ENCODE measurements at regions not wholly inside any gene's neighbourhood (a gene's known extent, or its start where the extent isn't known, plus 50 kb on each side); places are given as distances from the start of the nearest gene placed in this dataset.

GRCh38 chrX:69020316-69020715 is 144.9 kb downstream of the PJA1 start:
- H3K4me1 ChIP-seq = peaks cover 5% of the 10 kb centered on the region
- intact Hi-C loops (cut with DNase I) = no loop called here
- no peaks in the 10 kb centered on the region for H3K36me3 ChIP-seq
- no peak overlapping the region for H3K4me3 ChIP-seq
- no peaks in the 10 kb centered on the region for H3K9me3 ChIP-seq
- no peak overlapping the region for H3K27ac ChIP-seq
- TF ChIP-seq CTCF (IDR thresholded peaks at IDR 0.05) = no peak
- no peak for TF ChIP-seq POLR2A (IDR thresholded peaks at IDR 0.05)
- TF ChIP-seq POLR2AphosphoS5 (IDR thresholded peaks at IDR 0.05; ENCODE audit: insufficient read depth in 1 of 2, low read depth in 1 of 2) = no peak
- no peaks in the 10 kb centered on the region for H3K27me3 ChIP-seq
- DNase-seq (ENCODE audit: extremely low spot score in 2 of 2) = peak; percentile 60 to 77

DNA sequence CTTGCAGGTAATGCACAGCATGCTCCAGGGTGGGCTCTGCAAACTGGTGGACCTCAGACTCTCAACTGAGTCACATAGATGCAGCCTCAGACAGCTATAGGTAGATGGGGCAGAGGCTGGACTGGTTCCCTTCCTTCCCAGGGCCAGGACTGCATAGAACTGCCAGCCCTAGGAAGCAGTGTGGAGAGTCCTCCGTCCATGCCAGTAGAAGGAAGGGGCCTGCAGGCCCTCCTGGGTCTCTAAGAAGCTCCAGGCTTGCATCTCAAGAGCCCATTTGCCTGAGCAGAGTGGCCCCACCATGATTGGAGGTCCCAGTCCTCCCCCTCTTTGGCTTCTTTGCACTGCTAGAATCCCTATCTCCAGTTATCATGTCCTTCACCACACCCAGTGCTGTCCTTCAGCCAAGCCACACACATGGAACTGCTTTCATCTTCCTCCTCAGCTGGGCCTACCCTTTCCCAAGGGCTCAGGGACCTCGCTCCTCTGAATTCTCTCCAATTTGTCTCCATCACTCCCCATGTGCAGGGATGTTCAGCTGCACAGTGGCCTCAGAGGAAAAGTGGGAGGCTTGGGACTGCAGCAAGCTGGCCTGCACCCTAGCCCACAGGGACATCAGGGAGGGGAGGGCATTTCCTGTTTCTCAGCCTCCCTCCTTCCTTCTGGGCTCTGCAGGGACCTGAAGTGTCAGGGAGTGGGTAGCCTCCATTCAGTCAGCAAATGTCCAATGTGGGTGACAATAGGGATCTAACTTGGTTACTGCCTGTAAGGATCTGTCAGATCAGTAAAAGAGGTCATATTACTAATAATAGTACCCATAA is 146.0 kb downstream of the PJA1 start:
- Histone ChIP-seq H3K9me3 (no peaks in the 10 kb centered on the region), H3K27ac (no peak overlapping the region), H3K4me1 (peaks cover 15% of the 10 kb centered on the region), H3K36me3 (no peaks in the 10 kb centered on the region), H3K27me3 (no peaks in the 10 kb centered on the region), H3K4me3 (no peak overlapping the region)
- intact Hi-C loops (cut with DNase I) = no loop called here
- DNase-seq (ENCODE audit: extremely low spot score in 2 of 2) = peak; percentile 74 to 78
- TF ChIP-seq CTCF (IDR thresholded peaks at IDR 0.05) (no peak), POLR2A (IDR thresholded peaks at IDR 0.05) (no peak), POLR2AphosphoS5 (IDR thresholded peaks at IDR 0.05; ENCODE audit: insufficient read depth in 1 of 2, low read depth in 1 of 2) (no peak)

DNA sequence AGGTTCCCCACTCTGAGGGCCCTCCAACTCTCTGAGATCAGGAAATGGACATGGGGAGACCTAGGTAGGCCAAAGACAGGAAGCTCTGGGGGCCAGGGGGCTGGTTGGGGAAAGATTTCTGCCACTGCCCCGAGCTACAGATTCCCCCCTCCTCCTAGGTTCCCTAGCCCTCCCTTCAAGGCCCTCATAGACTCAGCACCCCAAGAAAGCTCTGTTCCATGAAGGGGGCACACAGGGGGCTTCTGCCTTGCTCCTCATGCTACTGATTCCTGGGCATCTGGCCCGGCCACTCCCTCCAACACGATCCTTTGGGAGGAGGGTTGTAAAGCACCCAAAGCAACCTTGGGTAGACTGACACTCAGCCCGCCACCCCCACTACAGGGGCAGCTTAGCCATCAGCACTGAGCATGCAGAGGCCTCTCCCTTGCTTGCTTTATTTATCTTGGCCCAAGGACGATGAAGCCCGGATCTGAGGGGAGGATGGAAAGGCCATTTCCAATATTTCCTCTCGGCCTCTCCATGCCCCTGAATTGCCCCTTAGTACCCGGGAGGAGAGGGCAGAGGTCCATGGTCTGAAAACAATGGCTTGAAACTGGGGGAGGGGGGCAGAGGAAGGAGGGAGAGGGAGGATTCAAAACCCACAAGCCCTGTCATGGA is 146.7 kb downstream of the PJA1 start:
- Histone ChIP-seq H3K9me3 (no peaks in the 10 kb centered on the region), H3K4me3 (no peak overlapping the region), H3K4me1 (peaks cover 16% of the 10 kb centered on the region), H3K36me3 (no peaks in the 10 kb centered on the region), H3K27ac (no peak overlapping the region), H3K27me3 (no peaks in the 10 kb centered on the region)
- TF ChIP-seq POLR2A (IDR thresholded peaks at IDR 0.05) (no peak), POLR2AphosphoS5 (IDR thresholded peaks at IDR 0.05; ENCODE audit: insufficient read depth in 1 of 2, low read depth in 1 of 2) (no peak), CTCF (IDR thresholded peaks at IDR 0.05) (no peak)
- intact Hi-C loops (cut with DNase I) = no loop called here
- DNase-seq (ENCODE audit: extremely low spot score in 2 of 2) = peak; percentile 60 to 70

DNA sequence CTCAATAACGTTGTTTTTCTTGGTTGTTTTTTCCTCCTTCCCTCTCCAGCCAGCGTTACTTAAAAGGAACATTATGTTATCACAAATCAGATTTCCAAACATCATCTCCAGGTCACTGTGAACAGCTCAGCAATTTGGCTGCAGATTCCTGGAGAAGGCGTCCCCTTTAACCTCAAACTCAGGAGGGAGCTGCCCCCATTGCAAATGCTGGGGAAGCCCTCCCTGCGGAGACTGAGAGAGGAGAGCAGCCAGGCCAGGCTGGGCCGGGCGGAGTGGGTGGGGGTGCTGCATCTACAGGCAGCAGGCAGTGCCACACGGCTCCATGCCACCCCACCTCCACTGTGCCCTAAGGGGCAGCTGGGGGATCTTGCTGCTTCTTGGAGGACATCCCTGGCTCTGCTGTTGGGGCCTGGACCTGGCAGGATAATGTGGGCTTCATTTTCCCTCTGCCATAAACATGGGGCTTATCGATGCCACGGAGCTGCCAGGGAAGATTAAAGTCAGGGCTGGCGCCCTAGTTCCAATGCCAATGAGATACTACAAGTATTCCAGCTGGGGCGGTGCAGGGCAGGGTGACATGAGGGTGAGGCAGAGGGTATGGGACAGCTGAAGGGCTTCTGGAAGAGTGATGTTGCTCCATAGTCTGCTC is 148.8 kb downstream of the PJA1 start:
- H3K4me3 ChIP-seq = no peak overlapping the region
- TF ChIP-seq POLR2AphosphoS5 (IDR thresholded peaks at IDR 0.05; ENCODE audit: insufficient read depth in 1 of 2, low read depth in 1 of 2) (peak in 1 of 2 donors; percentile 14), POLR2A (IDR thresholded peaks at IDR 0.05) (no peak)
- H3K27ac ChIP-seq = peak overlapping the region; percentile 30
- intact Hi-C loops (cut with DNase I) = no loop called here
- no peaks in the 10 kb centered on the region for H3K9me3 ChIP-seq
- no peaks in the 10 kb centered on the region for H3K27me3 ChIP-seq
- DNase-seq (ENCODE audit: extremely low spot score in 2 of 2) = peak; percentile 82 to 88
- no peaks in the 10 kb centered on the region for H3K36me3 ChIP-seq
- peaks cover 16% of the 10 kb centered on the region for H3K4me1 ChIP-seq

GRCh38 chrX:69015564-69016292 is 149.5 kb downstream of the PJA1 start:
- Histone ChIP-seq H3K4me3 (no peak overlapping the region), H3K9me3 (no peaks in the 10 kb centered on the region), H3K27me3 (no peaks in the 10 kb centered on the region), H3K27ac (peak overlapping the region; percentile 30), H3K4me1 (peaks cover 16% of the 10 kb centered on the region), H3K36me3 (no peaks in the 10 kb centered on the region)
- DNase-seq (ENCODE audit: extremely low spot score in 2 of 2) = peak; percentile 31 to 69
- no peak for TF ChIP-seq CTCF (IDR thresholded peaks at IDR 0.05)
- no peak for TF ChIP-seq POLR2AphosphoS5 (IDR thresholded peaks at IDR 0.05; ENCODE audit: insufficient read depth in 1 of 2, low read depth in 1 of 2)
- no peak for TF ChIP-seq POLR2A (IDR thresholded peaks at IDR 0.05)
- intact Hi-C loops (cut with DNase I) = no loop called here
